ENCODE measurements at regions not wholly inside any gene's neighbourhood (a gene's known extent, or its start where the extent isn't known, plus 50 kb on each side); places are given as distances from the start of the nearest gene placed in this dataset.

DNA sequence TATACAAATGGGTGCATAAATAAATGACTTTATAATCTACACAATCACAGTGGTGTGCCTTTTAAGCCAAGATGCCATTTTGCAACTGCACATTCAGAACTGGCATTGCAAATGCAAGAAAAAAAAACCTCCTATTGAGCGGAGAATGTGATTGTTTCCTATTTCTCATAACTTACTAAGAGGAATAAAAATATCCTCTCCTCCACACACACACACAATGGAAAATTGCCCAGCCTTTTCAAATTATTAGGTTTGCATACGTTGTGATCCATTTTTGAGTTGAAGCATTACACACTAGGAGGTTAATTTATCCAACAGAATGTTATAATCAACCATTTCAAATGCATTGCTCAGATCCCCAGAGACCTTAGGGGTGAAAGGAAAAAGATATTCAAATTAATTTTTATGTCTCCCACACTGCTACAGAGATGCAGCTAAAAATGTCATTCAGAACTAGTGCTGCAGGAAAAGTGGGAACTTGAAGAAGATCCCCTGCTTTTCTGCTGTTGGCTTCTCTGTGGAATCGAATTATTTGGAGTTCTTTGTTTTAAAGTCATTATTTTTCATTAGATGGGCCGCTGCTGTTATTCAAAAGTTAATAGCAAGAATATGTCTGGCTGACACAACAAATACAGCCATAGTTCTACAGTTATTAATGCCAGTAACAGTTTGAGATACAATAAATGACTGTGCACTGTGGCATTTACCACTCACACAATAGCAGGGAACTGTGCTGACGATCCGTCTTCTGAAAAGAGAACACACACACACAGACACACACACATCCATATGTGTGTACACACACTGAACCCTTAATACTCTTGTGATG, 299.9 kb upstream of the ANO5 start:
- TF ChIP-seq EP300 (IDR thresholded peaks at IDR 0.05) (no peak), POLR2A (IDR thresholded peaks at IDR 0.05) (no peak)
- TF ChIP-seq, protein P1, sequence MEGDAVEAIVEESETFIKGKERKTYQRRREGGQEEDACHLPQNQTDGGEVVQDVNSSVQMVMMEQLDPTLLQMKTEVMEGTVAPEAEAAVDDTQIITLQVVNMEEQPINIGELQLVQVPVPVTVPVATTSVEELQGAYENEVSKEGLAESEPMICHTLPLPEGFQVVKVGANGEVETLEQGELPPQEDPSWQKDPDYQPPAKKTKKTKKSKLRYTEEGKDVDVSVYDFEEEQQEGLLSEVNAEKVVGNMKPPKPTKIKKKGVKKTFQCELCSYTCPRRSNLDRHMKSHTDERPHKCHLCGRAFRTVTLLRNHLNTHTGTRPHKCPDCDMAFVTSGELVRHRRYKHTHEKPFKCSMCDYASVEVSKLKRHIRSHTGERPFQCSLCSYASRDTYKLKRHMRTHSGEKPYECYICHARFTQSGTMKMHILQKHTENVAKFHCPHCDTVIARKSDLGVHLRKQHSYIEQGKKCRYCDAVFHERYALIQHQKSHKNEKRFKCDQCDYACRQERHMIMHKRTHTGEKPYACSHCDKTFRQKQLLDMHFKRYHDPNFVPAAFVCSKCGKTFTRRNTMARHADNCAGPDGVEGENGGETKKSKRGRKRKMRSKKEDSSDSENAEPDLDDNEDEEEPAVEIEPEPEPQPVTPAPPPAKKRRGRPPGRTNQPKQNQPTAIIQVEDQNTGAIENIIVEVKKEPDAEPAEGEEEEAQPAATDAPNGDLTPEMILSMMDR (IDR thresholded peaks at IDR 0.05), result no peak
- Histone ChIP-seq H3K9me3 (no peaks in the 10 kb centered on the region), H3K4me1 (peaks cover 0 to 12% (median 0%) of the 10 kb centered on the region in 4 donors), H3K4me3 (no peak overlapping the region), H3K36me3 (no peaks in the 10 kb centered on the region), H3K27me3 (no peaks in the 10 kb centered on the region), H3K27ac (no peak overlapping the region)
- no peak for DNase-seq (ENCODE audit: low spot score in 2 of 2)
- WGBS, 2 donors, result 25 to 32% methylated on average over 6 of the region's 6 CpGs

DNA sequence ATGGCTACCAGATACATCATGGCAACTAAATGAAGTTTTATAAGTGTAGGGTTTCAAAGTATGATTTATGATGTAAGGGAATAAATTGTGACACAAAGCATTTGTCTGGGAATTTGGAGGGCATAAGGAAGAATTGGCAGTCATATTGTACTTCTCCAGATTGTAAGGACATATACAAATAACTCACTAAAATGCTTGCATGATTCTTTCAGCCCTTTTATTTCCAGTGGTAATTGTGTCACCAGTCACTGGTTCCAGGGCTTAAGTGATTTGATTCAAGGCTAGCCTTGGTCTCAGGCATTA, 299.4 kb upstream of the ANO5 start:
- TF ChIP-seq EP300 (IDR thresholded peaks at IDR 0.05) (no peak), POLR2A (IDR thresholded peaks at IDR 0.05) (no peak)
- TF ChIP-seq, protein P1 (IDR thresholded peaks at IDR 0.05), result no peak

DNA sequence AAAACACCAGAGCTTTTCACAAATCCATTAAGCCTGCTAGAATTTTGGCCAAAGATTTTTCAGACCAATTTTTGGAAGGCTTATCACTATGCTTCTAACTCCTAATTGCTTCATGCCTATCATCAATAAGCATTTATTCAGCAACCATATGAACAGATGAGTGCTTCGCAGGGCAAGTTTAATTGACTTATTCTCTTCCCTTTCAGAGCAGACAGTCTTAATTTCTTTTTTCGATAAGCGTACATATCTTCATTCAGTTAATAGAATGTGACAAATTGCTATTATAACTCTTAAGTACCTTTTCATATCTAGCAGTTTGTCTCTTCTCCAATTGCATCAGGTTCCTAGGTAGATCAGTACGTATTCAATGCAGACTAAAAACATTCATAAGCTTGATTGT, 298.4 kb upstream of the ANO5 start:
- Histone ChIP-seq H3K4me3 (no peak overlapping the region), H3K36me3 (no peaks in the 10 kb centered on the region), H3K27me3 (no peaks in the 10 kb centered on the region), H3K9me3 (no peaks in the 10 kb centered on the region), H3K4me1 (peaks cover 0 to 1% (median 0%) of the 10 kb centered on the region in 4 donors), H3K27ac (no peak overlapping the region)
- TF ChIP-seq POLR2A (IDR thresholded peaks at IDR 0.05), result no peak
- WGBS, 2 donors, result 91 to 95% methylated on average over 4 of the region's 4 CpGs
- DNase-seq (ENCODE audit: low spot score in 2 of 2), result no peak

More for the DNA sequence above, 299.4 kb upstream of the ANO5 start:
- no peaks in the 10 kb centered on the region for H3K9me3 ChIP-seq
- H3K4me1 ChIP-seq, result peaks cover 0 to 9% (median 0%) of the 10 kb centered on the region in 4 donors
- H3K36me3 ChIP-seq, result no peaks in the 10 kb centered on the region
- no peak overlapping the region for H3K27ac ChIP-seq
- no peak overlapping the region for H3K4me3 ChIP-seq
- no peaks in the 10 kb centered on the region for H3K27me3 ChIP-seq
- DNase-seq (ENCODE audit: low spot score in 2 of 2), result no peak

DNA sequence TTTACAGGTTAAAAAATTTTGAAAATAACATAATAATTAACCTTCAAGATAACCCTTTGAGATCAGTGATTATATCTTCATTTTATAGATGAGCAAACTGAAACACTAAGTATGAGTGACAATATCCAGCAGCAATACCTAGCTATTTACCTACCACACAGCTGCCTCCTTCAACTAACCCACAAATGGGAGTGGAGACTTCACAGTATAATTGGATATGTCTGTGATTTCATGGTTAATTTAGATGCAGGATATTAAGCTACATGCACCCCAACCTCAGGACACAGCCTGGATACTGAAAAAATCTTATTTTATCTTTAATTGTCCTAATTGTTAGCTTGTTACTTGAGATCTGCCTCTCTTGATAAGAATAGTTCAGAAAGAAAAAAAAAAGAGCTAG, 297.2 kb upstream of the ANO5 start:
- TF ChIP-seq, protein P1 (IDR thresholded peaks at IDR 0.05), result no peak
- no peak for TF ChIP-seq POLR2A (IDR thresholded peaks at IDR 0.05)
- no peaks in the 10 kb centered on the region for H3K4me1 ChIP-seq
- no peak for DNase-seq (ENCODE audit: low spot score in 2 of 2)
- H3K36me3 ChIP-seq, result no peaks in the 10 kb centered on the region
- no peaks in the 10 kb centered on the region for H3K27me3 ChIP-seq
- no peak overlapping the region for H3K27ac ChIP-seq
- H3K9me3 ChIP-seq, result no peaks in the 10 kb centered on the region
- H3K4me3 ChIP-seq, result no peak overlapping the region

DNA sequence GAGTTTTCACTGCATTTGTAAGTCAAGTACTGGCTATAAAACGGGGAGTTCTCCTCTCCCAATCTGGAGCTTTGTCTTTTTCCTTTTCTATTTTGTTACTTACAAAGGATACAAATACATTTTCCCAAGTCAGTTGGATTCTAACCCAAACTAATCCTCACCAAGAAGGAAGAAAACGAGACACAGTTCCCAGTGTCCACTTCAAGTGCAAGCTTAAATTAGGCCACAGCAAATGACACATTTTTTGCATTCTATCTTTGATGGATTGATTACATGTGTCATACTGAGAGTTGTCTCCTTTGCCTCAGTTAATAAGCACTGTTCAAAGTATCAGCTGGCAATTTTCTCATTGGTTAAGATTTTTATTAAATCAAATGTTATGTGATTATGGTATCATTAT, 296.7 kb upstream of the ANO5 start:
- no peaks in the 10 kb centered on the region for H3K4me1 ChIP-seq
- H3K36me3 ChIP-seq, result no peaks in the 10 kb centered on the region
- no peak for DNase-seq (ENCODE audit: low spot score in 2 of 2)
- WGBS, 2 donors, result 51 to 70% methylated on average over 2 of the region's 2 CpGs
- no peaks in the 10 kb centered on the region for H3K27me3 ChIP-seq
- TF ChIP-seq, protein P1 (IDR thresholded peaks at IDR 0.05), result no peak
- TF ChIP-seq EP300 (IDR thresholded peaks at IDR 0.05), result no peak
- no peak for TF ChIP-seq POLR2A (IDR thresholded peaks at IDR 0.05)
- H3K9me3 ChIP-seq, result no peaks in the 10 kb centered on the region
- H3K27ac ChIP-seq, result no peak overlapping the region
- no peak overlapping the region for H3K4me3 ChIP-seq

All from tibial nerve (tissue), 4 donors.